Stomach (tissue), 8 donors: ENCODE measurements at regions not wholly inside any gene's neighbourhood (a gene's known extent, or its start where the extent isn't known, plus 50 kb on each side); places are given as distances from the start of the nearest gene placed in this dataset.

Source experiments
- DNase-seq, 2 donors: peaks; one replicate each; pipeline versions ENCODE4 v3.0.0 to v3.0.0-alpha.2; 2013 to 2019
- H3K27ac ChIP-seq, 5 donors: fragments of 200-600 bp in 4 of 5; sonication (generic) in 4 of 5; one replicate each; pipeline ENCODE4 v1.5.1; 2013 to 2019; ENCODE audit warnings: mild to moderate bottlenecking in 1 of 5, moderate library complexity in 1 of 5
- H3K27me3 ChIP-seq, 3 donors: fragments of 200-600 bp; sonication (generic); one replicate each; pipeline ENCODE4 v1.5.1; 2017 to 2019; ENCODE audit warnings: mixed run types in 1 of 3
- H3K36me3 ChIP-seq, 4 donors: fragments of 200-600 bp; sonication (generic); 1 replicate in 3 of 4; 2 replicates in 1 of 4; pipeline ENCODE4 v1.5.1; 2016 to 2019
- H3K4me1 ChIP-seq, 4 donors: fragments of 200-600 bp; sonication (generic); one replicate each; pipeline ENCODE4 v1.5.1; 2016 to 2019
- H3K4me3 ChIP-seq, 4 donors: fragments of 200-600 bp; sonication (generic) in 3 of 4; one replicate each; pipeline ENCODE4 v1.5.1; 2016 to 2019; ENCODE audit warnings: mild to moderate bottlenecking in 1 of 4
- H3K9me3 ChIP-seq, 4 donors: fragments of 200-600 bp; sonication (generic); one replicate each; pipeline ENCODE4 v1.5.1; 2016 to 2019
- EP300 ChIP-seq: sonication (generic); formaldehyde crosslinking; IDR thresholded peaks from one replicate; pipeline ENCODE4 v1.6.1; 2017; ENCODE audit warnings: antibody characterized with exemption
- POLR2A ChIP-seq, 4 donors: fragments of 450-650 bp; IDR thresholded peaks; one replicate each; pipeline ENCODE4 v1.6.1; 2016; ENCODE audit warnings: antibody characterized with exemption in 4 of 4, control low read depth in 2 of 4, mild to moderate bottlenecking in 1 of 4, moderate library complexity in 1 of 4
- POLR2AphosphoS5 ChIP-seq, 3 donors: sonication (generic); formaldehyde crosslinking; IDR thresholded peaks; one replicate each; pipeline ENCODE4 v1.6.1; 2016; ENCODE audit warnings: antibody characterized with exemption in 3 of 3
- WGBS, 5 donors: extraction: QIAGEN DNeasy Blood & Tissue Kit in 3 of 5; methylation state at CpG; one replicate each; pipeline versions ENCODE4 v1.1.5 to v1.1.7; 2013 to 2018; 5-methylcytosine and 5-hydroxymethylcytosine counted together
- intact Hi-C: fragments of 100-400 bp; cut with DNase I; formaldehyde crosslinking; loops from one replicate; pipeline ENCODE4 v1.15.1; 2023; ENCODE audit warnings: low total_unique reads
- TF ChIP-seq, protein P1 (sequence below), 7 experiments: fragments of 450-650 bp in 4 of 7; fragments of 200-600 bp in 3 of 7; sonication (generic) in 3 of 7; IDR thresholded peaks; one replicate each; pipeline ENCODE4 v1.5.1; 2016 to 2019; ENCODE audit warnings: antibody characterized with exemption in 7 of 7, control low read depth in 2 of 7, mild to moderate bottlenecking in 1 of 7
- donor health status: healthy with polysubstance abuse.
- donor health status: Bipolar disorder and iron deficiency.
- donor health status: healthy.

DNA sequence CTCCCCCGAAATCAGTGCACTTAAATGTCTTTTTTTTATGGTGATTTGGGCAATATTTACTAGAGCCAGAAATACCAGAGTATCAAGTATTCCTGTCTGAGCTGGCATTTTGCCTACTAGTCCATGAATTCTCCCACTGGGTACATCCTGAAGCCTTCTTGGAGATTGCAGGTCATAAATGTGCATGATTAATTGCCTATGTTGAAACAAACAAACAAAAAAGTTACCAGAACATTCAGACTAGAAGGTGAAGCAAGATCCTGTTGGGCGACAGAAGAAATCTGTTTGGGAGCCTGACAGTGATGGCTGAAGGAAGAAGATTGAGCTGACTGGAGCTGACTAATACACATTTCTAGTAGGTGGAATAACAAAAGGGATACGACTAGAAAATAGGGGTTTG, 127.4 kb upstream of the NRIP1 start:
- no peak overlapping the region for H3K4me3 ChIP-seq
- no peak for DNase-seq
- intact Hi-C loops: no loop called here
- no peak overlapping the region for H3K27ac ChIP-seq
- TF ChIP-seq EP300: no peak
- no peak for TF ChIP-seq POLR2AphosphoS5 (IDR thresholded peaks at IDR 0.05)
- no peak for TF ChIP-seq POLR2A (IDR thresholded peaks at IDR 0.05)
- TF ChIP-seq, protein P1, sequence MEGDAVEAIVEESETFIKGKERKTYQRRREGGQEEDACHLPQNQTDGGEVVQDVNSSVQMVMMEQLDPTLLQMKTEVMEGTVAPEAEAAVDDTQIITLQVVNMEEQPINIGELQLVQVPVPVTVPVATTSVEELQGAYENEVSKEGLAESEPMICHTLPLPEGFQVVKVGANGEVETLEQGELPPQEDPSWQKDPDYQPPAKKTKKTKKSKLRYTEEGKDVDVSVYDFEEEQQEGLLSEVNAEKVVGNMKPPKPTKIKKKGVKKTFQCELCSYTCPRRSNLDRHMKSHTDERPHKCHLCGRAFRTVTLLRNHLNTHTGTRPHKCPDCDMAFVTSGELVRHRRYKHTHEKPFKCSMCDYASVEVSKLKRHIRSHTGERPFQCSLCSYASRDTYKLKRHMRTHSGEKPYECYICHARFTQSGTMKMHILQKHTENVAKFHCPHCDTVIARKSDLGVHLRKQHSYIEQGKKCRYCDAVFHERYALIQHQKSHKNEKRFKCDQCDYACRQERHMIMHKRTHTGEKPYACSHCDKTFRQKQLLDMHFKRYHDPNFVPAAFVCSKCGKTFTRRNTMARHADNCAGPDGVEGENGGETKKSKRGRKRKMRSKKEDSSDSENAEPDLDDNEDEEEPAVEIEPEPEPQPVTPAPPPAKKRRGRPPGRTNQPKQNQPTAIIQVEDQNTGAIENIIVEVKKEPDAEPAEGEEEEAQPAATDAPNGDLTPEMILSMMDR (IDR thresholded peaks at IDR 0.05): no peak
- no peaks in the 10 kb centered on the region for H3K9me3 ChIP-seq
- 75 to 93% (median 89%) methylated on average over 3 of the region's 3 CpGs for whole genome bisulfite sequencing, 5 donors
- no peaks in the 10 kb centered on the region for H3K27me3 ChIP-seq
- no peaks in the 10 kb centered on the region for H3K4me1 ChIP-seq
- no peaks in the 10 kb centered on the region for H3K36me3 ChIP-seq

DNA sequence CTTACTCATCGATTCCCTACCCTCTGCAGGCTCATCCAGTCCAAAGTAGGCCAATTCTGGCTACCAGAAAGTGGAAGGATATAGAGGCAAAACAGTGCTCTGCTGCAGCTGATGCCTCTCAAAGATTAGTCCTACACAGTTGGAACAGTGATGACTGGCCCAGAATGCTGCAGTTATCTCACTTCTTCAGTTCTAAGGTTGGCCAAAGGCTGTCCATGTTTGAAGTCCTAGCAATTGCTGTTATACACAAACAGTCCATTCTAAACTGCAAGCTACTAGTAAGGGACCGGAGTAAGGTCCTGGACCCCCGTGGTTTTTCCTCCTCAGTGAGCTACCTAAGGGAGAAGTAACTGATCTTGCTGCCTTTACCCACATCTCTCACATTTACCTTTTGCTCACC, 129.1 kb upstream of the NRIP1 start:
- 80 to 89% (median 84%) methylated on average over 3 of the region's 3 CpGs for WGBS, 5 donors
- no peaks in the 10 kb centered on the region for H3K9me3 ChIP-seq
- H3K36me3 ChIP-seq: no peaks in the 10 kb centered on the region
- intact Hi-C loops: no loop called here
- no peak for DNase-seq
- TF ChIP-seq POLR2A (IDR thresholded peaks at IDR 0.05) (no peak), EP300 (no peak), POLR2AphosphoS5 (IDR thresholded peaks at IDR 0.05) (no peak)
- TF ChIP-seq, protein P1 (IDR thresholded peaks at IDR 0.05): no peak
- no peaks in the 10 kb centered on the region for H3K27me3 ChIP-seq
- no peak overlapping the region for H3K4me3 ChIP-seq
- H3K4me1 ChIP-seq: no peaks in the 10 kb centered on the region
- H3K27ac ChIP-seq: no peak overlapping the region

DNA sequence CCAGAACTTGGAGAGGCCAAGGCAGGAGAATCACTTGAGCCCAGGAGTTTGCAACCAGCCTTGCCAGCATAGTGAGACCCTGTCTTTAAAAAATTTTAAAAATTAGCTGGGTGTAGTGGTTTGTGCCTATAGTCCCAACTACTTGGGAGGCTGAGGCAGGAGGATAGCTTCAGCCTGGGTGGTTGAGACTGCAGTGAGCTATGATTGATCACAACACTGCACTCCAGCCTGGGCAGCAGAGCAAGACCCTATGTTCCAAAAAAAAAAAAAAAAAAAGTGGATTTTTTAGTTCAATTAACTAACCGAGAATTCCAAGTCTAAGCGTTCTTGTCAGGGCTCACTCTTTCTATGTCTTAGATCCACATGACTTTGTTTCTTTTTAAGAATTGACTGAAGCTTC, 130.3 kb upstream of the NRIP1 start:
- Histone ChIP-seq H3K9me3 (no peaks in the 10 kb centered on the region), H3K4me3 (no peak overlapping the region), H3K36me3 (no peaks in the 10 kb centered on the region), H3K27me3 (no peaks in the 10 kb centered on the region), H3K4me1 (no peaks in the 10 kb centered on the region), H3K27ac (no peak overlapping the region)
- no peak for TF ChIP-seq EP300
- 64 to 97% (median 95%) methylated on average over 2 of the region's 2 CpGs for WGBS, 5 donors
- no peak for DNase-seq
- intact Hi-C loops: no loop called here

DNA sequence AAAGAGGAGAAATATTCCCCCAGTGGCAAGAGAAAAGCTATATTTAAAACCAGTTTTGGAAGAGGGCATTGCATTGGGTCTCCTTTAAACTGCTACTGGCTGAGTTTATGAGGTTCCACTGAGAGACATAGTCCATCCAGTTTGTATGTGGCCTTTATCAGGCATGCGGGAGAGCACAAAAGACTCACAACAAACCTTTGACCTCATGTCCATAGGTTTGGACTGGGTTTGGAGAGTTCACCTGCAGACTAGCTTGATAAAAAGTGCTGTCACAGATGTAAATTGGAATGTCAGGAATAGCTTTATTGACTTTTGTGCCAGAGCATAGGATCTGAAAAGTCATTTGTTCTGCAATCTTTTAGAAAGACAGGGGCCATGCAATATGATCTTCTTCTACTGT, 131.0 kb upstream of the NRIP1 start:
- Histone ChIP-seq H3K4me3 (no peak overlapping the region), H3K27ac (no peak overlapping the region), H3K36me3 (no peaks in the 10 kb centered on the region), H3K4me1 (no peaks in the 10 kb centered on the region), H3K9me3 (no peaks in the 10 kb centered on the region), H3K27me3 (no peaks in the 10 kb centered on the region)
- intact Hi-C loops: no loop called here
- WGBS, 5 donors: 25 to 68% (median 36%) methylated on average over 1 of the region's 1 CpG
- TF ChIP-seq POLR2AphosphoS5 (IDR thresholded peaks at IDR 0.05) (no peak), EP300 (no peak), POLR2A (IDR thresholded peaks at IDR 0.05) (no peak)
- TF ChIP-seq, protein P1 (IDR thresholded peaks at IDR 0.05): no peak
- no peak for DNase-seq

DNA sequence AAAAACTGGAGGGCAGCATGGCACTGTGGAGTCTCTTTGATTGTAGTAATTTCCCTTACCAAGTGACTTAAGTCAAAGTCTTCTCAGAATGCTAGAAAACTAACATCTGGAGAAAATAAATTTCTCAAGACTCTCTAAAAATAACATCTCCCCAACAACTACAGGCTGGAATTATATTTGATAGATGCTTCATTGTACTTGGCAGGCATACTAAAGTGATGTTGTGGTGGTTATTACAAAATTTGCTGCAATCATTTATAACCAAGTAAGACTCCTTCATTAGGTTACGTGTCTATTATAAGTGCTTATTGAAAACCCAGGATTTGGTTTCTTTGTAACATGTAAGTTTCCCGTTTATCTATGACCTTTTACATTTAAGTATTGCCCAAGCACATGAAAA, 132.9 kb upstream of the NRIP1 start:
- TF ChIP-seq, protein P1 (IDR thresholded peaks at IDR 0.05): no peak
- TF ChIP-seq POLR2AphosphoS5 (IDR thresholded peaks at IDR 0.05) (no peak), POLR2A (IDR thresholded peaks at IDR 0.05) (no peak), EP300 (no peak)
- intact Hi-C loops: no loop called here
- Histone ChIP-seq H3K4me3 (no peak overlapping the region), H3K27ac (no peak overlapping the region), H3K36me3 (no peaks in the 10 kb centered on the region), H3K9me3 (no peaks in the 10 kb centered on the region), H3K4me1 (no peaks in the 10 kb centered on the region), H3K27me3 (no peaks in the 10 kb centered on the region)
- DNase-seq: no peak
- WGBS, 5 donors: 68 to 94% (median 80%) methylated on average over 2 of the region's 2 CpGs
